ENCODE measurements at regions not wholly inside any gene's neighbourhood (a gene's known extent, or its start where the extent isn't known, plus 50 kb on each side); places are given as distances from the start of the nearest gene placed in this dataset.
"Not testable (repeated sequence)": the region's sequence is repeated elsewhere in the genome, so short reads cannot be mapped to it uniquely, and the experiment has no call there.

DNA sequence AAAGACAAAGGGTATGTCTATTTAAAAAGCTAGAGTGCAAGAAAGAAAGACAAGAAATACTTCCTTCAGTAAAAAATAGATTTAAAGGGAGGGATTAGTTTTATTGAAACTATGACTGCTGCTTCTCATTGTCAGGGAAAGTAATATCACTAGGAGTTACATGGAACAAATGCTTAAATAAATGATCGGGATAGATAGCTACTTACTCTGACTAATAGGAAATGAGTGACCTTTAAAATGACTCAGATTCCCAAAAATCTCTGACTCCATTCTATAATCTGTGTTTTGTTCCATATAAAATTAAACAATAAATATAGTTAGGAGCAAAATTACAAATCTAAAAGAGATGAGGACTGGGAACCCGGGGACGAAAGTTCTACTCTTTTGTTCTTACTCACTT is 669.3 kb downstream of the NR4A2 start:
- no peak for DNase-seq

DNA sequence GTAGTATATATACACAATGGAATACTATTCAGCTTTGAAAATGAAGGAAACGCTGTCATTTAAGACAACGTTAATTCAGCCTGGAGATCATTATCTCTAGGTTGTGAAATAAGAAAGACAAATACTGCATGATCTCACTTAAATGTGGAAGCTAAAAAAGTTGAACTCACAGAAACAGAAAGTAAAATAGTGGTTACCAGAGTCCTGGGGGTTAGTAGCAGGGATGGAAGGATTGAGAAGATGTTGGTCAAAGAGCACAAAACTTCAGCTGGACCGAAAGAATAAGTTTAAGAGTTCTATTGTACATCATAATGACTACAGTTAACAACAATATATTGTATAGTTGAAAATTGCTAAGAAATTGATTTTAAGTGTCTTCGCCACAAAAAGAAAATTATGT is 670.3 kb downstream of the NR4A2 start:
- no peak for DNase-seq

DNA sequence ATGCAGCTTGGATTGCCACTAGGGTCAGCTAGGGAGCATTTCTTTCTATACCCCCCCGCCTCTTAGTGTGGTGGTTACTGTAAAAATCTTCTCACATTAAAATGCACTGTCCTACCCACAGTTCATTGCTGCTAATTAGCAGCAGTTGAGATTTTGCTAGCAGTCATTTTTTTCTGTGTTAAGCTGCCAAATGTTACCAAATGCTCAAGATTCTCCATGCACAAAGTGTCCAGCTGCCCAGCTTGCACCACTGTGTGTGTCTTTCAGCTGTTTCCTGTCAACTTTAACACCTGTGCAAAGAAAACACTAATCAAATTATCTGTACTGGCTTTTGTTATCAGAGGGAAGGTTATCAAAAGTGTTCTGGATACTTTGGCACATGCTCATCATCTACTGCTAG is 679.3 kb downstream of the NR4A2 start:
- DNase-seq, result peak; percentile 21

DNA sequence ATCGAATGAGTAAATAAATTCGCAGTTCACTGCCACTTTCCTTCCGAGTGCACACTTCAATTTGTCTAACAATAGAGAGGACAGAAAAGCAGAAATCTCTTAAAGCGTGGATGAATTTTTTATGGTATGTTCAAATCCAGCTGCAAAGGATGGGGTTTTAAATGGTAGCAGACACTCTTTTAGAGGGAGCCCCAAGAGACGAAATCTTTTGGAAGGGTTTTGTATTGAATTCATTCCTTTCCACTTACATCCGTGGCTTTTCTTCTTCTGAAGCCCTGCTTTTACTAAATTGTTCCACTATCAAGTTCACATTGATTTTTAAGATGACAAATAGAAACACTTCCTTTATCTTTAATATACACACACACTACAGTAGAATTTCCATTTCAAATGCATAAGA is 680.7 kb downstream of the NR4A2 start:
- no peak for DNase-seq

DNA sequence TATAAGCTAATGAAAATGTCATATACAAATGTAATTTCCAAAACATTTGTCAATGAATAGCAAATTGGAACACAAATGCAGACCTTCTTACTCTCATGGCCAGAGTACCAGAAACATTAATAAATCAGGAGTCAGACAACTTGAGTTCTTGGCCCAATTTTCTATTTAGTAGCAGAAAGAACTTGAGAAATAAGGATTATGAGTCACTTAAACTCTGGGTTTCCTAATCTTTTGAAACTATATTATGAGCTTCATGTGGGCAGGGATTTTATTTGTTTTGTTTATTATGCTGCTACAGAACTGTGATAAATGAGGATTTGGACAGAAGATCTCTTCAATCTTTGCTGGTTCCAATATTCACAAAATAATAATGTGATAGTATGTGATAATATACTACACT is 686.7 kb downstream of the NR4A2 start:
- no peak for DNase-seq

DNA sequence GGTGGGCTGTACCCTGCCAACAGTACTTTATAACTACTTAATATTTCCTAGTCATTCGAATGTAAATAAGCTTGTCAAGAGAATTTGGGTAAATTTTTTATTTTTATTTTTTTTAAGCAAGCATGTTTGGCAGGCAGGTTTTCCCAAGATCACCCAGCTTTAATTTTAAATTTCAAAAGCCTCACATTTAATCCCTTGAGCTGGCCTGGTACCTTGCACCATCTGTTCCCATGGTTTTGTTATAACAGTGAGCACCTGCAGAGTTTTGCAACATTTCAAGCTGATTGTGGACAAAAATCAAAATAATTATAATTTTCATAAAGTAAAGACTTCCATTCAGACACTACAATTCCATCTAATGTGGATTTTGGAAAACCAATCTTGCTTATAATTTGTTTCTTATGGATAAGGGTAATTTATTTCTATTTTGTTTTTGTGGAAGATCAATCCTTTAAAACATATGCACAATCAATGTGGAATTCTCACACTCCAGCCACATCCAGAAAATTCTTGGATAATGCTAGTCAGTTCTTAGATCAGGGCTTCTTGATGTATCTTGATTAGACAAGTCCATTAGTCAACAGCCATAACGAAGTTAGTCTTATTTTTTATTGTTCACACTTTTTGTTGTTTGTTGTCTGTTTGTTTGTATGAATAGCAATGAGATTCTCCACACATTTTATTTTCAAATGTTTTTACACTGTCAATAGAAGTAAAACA is 689.3 kb downstream of the NR4A2 start:
- no peak for DNase-seq

DNA sequence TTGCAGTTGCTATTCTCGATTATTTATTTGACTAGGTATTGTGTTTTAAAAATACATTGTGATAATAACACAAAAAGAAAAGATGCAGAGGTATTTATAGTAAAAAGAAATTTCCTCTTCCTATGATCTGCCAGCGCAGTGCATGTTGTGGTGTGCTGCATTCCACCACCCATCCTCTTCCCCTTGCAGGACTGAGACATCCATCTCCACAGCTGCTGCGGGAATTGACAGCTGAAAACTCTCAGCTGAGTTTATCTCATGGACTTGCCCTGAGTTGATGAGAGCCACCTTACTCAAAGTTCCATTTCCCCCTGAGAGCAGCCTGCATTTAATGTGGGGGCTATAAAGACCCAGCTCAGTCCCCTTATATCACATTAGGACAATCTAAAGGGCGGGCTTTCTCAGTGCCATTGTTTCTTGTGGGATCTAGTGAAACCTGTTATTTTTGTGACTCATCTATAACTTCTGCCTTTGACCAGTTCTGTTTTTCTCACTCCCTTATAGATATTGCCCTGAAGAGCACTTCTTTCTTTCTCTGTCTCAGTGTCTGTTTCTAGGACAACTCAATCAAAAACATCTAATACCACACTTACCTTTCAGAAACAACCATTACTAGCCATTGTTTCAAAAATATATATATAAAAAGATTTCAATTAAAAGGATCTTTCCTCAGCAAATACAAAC is 698.5 kb downstream of the NR4A2 start:
- DNase-seq, result no peak

DNA sequence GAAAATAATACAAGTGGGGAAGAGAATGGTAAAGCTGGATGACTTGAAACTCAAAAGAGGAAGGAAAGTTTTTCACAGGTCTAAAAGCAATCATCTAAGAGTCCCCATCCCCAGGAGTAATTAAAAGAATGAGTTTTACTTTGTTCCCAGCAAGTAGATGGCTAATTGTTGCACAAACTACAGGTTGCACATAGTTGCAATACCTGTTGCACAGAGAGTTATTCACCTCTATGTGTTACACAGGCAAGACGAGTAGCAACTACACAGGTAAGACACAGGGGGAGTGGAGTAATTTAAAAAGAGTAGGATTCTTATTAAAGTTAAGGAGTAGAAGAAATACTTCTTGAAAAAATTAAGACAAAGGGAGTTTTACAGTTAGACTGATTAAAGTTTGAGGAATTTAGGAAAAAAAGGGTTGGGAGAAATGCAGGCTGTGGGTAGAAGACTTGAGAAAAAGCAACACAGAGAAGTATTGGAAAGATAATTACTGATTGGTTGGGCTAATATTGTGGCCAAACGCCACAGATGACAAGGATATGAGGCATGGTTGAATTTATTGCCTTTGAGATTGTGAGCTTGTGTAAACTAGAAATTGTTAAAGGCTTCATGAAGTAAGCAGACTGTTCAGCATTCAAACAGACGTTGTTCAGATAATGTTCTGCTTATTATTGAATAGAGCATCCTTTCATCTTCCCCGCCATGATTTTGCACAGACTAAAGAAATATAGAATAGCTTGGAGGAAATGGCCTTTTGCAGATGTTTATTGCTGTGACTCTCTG is 699.3 kb downstream of the NR4A2 start:
- no peak for DNase-seq

DNA sequence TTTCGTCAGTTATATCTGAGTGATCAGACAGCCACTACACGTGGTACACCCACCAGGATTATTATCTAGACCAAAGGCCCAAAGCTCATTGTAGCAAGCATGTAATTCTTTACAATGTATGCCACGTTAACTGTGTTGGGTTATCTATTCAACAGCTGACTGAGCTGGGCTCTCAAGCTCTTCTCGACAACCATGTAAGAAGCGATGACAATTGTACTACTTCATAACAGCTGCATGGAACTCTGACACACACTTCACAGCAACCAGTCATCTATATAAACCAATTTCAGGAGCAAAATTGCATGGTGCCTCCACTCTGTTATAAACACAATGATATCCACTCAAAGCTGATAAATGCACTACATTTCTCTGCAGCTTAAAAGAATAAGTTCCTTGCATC is 701.8 kb downstream of the NR4A2 start:
- DNase-seq, result no peak

DNA sequence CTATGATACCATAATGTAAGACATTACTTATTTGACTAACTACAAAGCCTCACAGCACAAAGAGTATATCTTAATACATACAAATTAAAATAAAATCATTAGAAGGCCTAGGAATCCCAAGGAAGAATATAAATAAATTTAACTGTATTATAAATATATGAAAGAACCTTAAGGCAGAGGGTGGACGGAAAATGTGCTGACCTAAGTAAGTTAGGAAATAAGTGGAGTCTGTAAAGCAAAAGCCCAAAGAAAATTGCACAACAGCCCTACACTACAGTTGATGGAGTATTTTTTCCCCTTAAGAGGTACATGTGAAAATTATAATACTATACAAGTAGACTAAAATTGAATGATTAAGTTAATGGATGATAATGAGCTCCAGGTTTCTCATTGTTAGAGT is 710.1 kb downstream of the NR4A2 start:
- DNase-seq, result no peak

DNA sequence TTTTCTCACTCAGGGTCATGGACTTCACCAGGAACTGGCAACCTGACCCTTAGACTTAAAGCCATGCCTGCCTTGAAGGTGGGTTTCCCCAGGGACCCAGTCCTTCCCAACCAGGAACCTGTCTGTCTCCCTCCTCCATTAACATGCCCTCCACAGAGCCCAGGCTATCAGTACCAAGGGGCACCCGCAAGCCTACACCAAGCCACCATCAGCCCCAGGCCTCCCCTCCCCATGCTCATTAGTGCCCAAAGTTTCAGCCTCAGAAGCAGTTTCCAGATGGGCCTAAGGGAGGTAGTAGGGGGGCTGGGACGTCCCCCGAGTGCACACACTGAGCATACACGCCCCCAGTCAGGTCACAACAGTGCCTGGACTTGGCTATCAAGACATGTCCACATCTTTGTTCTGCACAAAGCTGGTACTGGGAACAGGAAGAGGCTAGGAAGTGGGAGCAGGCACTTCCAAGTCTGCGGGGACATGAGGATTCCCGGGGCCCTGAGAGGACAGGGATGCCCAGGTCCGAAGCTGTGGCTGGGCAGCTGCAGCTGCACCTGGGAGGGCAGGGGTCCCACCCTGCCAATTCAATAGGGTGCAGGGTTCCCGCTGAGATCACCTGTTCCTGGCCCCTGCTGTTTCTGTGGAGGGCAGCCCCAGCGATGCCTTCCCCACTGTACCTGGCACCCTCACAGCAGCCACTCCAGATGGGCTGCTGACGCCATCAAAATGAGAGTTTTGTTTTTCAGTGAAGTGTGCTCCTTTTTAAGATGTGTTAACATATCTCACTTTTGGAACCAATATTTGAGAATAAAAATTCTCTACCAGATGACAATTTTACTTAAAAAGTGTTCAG is 731.4 kb downstream of the NR4A2 start:
- DNase-seq, result no peak

DNA sequence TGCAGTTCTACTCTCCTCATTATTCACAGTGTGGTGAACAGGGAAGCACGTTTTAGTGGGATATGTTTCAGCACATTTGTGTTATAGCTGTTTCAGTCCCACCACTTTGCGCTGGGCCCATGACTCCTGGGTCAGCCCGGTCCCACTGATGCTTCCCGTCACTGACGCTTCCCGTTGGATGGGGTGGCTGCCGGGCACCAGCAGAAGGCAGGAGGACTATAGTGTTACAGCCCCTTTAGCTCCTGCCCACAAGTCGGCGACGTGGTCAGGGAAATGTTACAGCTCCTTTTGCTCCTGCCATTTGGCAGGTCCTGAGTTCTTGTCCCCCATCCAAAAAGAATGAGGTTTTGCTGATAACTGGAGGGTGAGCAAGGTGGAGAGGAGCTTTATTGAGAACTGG is 732.2 kb downstream of the NR4A2 start:
- no peak for DNase-seq

DNA sequence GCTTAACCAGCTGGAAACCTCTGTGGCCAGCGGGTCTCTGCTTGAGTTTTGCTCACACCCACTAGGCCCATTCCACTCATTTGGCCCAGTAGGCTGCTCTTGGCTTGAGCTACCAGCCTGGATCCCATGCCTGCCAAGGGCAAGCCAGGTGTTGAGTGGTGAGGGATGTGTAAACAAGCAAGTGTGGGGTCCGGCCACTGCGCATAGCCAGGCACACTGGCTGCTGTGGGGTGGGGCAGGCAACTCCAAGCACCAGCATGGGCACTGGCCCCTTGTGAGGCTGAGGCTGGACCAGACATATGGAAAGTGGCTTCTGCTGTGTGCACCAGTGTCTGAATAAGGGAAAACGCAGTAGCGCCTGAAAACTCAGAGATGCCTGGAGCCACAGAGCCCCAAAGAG is 732.7 kb downstream of the NR4A2 start:
- DNase-seq, result no peak

DNA sequence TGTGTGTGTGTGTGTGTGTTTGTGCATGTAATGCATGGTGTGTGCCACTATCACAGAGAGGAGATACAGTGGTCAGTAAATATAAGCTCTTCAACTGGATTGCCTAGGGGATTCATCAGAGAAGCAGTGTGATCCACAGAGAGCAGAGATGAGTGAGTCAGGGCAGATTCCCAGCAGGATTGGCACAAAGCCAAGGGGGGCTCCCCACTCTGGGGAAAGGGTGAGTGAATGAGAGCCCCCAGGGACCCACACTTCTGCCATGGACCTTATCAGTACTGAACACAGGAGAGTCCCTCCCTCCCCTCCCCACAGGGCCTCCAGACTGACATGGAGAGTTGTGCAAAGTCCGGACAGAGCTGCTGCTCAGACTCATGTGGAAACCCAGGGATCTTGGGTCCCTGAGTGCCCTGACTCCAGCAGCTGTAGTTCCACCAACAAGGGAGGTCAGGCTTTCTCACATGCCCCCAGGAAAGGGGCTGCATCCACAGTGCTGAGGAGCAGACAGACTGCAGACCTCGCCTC is 748.8 kb downstream of the NR4A2 start:
- no peak for DNase-seq

DNA sequence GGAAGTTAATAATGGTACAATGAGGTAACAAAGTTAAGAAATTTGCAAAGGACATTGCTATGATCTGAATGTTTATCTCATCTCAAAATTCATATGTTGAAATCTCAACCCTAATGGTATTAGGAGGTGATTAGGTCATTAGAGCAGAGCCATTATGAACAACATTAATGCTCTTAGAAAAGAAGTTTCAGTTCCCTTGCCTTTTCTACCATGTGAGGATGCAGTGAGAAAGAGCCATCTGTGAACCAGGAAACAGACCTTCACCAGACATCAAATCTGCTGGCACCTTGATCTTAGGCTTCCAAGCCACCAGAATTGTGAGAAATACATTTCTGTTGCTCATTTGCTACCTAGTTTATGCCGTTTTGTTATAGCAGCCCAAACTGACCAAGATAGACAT is 757.6 kb downstream of the NR4A2 start:
- DNase-seq, result no peak

DNA sequence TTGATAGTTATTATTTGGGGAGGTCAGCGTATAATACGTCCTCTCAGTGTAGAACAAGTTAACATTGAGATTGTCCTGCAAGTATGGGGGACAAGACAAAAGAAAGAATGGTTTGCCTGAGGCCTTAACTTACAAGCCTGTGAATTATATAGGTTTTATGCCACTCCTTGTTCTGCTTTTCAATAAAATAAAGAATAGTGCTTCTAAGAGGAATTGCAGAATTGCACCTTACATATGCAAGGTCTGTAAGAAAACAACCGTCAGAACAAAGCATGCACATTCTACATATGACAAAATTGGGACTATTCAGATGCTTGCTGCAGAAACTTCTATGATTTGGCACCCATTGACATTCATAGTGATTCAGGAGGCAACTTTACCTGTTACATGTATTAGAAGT is 785.0 kb downstream of the NR4A2 start:
- no peak for DNase-seq

DNA sequence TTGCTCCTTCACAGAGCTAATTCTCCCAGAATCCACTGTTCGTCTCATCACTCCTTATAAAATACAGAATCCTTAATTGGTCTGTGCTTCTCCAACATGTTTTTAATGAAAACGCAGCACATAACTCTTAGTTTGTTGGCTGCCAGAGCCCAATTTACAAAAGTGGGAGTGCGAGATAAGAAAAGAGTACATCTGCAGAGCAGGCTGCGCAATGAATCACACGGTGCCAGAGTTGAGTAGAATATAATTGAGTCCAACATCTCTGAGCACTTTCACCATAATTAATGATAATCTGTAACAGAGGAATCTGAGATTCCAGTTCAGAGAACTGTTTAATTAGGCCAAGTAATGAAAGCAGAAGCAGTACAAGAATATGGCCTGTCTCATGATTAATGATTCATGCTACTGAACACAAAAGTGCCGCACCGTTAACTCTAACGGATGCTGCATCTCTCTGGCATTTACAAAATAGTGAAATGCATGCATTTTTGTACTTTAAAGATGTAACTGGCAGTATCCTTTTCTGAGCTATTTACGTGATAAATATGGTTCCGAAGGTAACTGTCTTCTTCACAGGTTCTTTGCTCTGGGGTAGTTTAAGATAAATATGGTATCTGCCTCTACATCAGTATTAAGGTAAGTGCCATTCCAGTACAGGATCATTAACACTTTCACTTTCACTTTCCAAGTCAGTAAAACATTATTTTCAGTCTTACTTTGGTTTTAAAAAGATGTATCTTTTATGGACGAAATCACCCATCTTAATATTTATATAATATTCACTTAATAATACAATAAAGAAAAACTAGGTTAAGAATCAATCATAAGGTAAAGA is 785.6 kb downstream of the NR4A2 start:
- no peak for DNase-seq

DNA sequence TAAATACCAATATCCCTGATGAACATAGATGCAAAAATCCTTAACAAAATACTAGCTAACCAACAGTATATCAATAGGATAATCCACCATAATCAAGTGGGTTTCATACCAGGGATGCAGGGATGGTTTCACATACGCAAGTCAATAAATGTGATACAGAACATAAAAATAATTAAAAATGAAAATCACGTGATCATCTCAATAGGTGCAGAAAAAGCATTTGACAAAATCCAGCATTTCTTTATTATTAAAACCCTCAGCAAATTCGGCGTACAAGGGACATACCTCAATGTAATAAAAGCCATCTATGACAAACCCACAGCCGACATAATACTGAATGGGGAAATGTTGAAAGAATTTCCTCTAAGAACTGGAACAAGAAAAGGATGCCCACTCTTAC is 793.5 kb downstream of the NR4A2 start:
- not testable (repeated sequence) for DNase-seq

DNA sequence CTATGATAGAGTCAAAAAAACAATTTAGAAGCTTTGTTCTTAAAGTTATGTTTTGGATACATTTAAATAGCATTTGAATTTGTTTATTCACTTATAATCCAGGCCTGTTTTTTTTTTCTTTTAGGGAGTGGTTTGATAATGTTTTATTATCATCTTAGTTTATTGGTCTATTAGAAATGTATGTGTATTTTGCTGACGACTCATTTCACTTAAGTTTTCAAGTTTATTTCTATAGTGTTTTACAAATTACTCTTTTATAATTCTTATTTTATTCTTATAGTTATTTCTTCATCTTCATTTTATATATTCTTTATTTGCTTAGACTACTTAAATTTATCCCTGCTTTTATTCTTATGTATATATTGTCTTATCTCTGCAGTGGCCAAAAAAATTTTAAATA is 804.5 kb downstream of the NR4A2 start:
- no peak for DNase-seq

DNA sequence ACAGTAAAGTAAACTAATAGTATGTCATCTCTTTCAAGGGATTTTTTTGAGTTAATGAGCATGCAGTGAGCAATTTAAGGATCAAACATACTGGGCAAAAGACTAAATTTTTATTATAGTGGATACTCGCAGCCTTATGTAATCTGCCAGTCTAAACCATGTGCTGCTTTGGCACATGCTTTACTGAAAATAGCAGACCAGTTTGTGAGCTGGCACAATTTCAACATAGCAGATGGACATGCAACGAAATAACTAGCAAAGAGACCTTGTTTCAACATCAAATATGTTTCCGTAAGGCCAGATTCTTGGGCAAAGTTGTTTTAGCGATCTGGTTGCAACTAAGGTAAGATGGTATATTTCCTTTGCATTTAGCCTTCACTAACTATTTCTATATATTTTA is 807.3 kb downstream of the NR4A2 start:
- no peak for DNase-seq

DNA sequence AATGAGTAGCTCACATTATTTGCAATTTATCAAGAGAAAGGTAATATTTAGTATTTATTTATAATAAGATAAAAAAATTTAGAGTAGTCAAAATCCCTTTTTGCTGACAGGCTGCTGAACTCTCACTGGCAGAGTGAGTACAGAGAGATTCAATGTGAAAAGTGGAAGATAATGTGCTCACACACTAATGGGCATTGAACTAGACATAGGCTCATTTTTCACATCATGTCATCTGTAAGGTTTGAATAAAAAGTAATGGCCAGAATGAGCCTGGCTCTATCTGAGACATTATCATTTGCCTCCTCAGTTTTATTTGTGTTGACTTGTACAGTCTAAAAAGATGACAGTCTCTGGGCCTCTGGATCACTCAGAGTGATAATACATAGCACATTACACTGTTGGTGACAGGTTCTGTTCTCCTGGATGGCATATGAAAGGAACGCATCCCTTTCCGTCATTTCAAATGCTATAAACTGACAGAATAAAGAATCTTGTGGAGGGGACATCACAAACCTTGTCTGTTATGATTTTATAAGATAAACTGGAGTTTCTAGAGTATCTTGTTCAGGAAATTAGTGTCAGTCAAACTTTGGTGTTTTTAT is 812.9 kb downstream of the NR4A2 start:
- no peak for DNase-seq

DNA sequence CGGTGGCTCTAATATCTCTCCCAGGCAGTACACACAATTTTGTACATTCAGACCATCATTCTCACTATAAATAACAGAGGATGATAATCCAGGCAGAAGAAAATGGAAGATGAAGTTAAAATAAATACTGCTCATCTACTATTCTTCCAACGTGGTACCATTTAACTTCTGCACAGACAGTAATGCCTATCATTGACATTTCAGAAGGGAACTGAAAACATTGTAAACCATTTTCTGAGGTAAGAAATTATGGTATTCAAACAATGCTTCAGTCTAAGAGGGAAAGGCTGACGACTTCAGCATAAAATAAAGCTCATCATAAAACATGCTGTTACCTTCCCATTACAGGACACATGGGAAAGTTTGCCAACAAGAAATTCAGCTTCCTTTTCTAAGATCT is 814.4 kb downstream of the NR4A2 start:
- no peak for DNase-seq
